ENCODE measurements at regions not wholly inside any gene's neighbourhood (a gene's known extent, or its start where the extent isn't known, plus 50 kb on each side); places are given as distances from the start of the nearest gene placed in this dataset.

DNA sequence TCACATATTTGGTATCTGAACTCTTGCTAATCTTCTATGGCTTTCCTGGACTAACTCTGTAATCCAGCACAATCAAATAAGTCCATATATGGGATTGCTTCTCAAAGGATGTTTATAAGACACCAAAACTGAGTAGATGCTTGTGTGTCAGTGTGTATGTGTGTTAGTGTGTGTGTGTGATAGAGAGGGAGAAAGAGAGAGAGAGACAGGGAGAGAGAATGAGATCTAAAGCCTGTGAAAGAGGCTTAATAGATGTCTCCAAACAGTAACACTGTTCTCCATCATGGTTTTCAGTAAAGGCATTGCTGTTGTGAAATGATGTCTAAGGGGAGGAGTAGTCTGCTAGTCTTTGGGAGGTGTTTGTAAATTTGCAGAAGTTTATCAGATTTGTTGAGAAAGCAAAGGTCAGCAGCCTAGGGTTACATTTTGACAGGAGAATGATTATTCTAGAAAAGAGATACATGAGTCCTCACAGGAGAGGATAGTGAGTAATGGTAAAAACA lies 73.9 kb upstream of the MLIP start:
- Mint-ChIP-seq H3K27ac (ENCODE audit: unreplicated experiment) (no peak overlapping the region), H3K36me3 (ENCODE audit: low read depth, unreplicated experiment) (no peaks in the 10 kb centered on the region), H3K9me3 (ENCODE audit: unreplicated experiment) (no peaks in the 10 kb centered on the region), H3K4me3 (ENCODE audit: unreplicated experiment) (no peak overlapping the region), H3K27me3 (ENCODE audit: low read depth, unreplicated experiment) (no peaks in the 10 kb centered on the region), H3K4me1 (ENCODE audit: low read depth, unreplicated experiment) (peaks cover 1% of the 10 kb centered on the region)
- Histone ChIP-seq H3K27me3 (ENCODE audit: insufficient read depth, low read length) (no peaks in the 10 kb centered on the region), H3K4me1 (ENCODE audit: insufficient read depth, low read length) (no peaks in the 10 kb centered on the region), H3K36me3 (ENCODE audit: insufficient read depth, low read length) (no peaks in the 10 kb centered on the region), H3K9me3 (ENCODE audit: insufficient read depth, low read depth, low read length) (no peaks in the 10 kb centered on the region), H3K4me2 (ENCODE audit: low read length) (no peak overlapping the region), H3K4me3 (ENCODE audit: insufficient read depth, low read depth, low read length) (no peak overlapping the region), H3K27ac (ENCODE audit: low read depth, low read length) (no peak overlapping the region), H4K20me1 (ENCODE audit: insufficient read depth, low read length) (no peaks in the 10 kb centered on the region), H2AFZ (ENCODE audit: low read depth, low read length) (no peak overlapping the region), H3K79me2 (ENCODE audit: insufficient read depth, low read length) (no peaks in the 10 kb centered on the region), H3K9ac (ENCODE audit: low read length) (no peak overlapping the region)
- TF ChIP-seq, protein P1, sequence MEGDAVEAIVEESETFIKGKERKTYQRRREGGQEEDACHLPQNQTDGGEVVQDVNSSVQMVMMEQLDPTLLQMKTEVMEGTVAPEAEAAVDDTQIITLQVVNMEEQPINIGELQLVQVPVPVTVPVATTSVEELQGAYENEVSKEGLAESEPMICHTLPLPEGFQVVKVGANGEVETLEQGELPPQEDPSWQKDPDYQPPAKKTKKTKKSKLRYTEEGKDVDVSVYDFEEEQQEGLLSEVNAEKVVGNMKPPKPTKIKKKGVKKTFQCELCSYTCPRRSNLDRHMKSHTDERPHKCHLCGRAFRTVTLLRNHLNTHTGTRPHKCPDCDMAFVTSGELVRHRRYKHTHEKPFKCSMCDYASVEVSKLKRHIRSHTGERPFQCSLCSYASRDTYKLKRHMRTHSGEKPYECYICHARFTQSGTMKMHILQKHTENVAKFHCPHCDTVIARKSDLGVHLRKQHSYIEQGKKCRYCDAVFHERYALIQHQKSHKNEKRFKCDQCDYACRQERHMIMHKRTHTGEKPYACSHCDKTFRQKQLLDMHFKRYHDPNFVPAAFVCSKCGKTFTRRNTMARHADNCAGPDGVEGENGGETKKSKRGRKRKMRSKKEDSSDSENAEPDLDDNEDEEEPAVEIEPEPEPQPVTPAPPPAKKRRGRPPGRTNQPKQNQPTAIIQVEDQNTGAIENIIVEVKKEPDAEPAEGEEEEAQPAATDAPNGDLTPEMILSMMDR (IDR thresholded peaks at IDR 0.05; ENCODE audit: insufficient read depth, low read depth, low read length), result no peak
- no peak for TF ChIP-seq EZH2 (IDR thresholded peaks at IDR 0.05; ENCODE audit: insufficient read depth, low read length)
- DNase-seq (ENCODE audit: low read depth), result no peak
- FAIRE-seq, result no peak

DNA sequence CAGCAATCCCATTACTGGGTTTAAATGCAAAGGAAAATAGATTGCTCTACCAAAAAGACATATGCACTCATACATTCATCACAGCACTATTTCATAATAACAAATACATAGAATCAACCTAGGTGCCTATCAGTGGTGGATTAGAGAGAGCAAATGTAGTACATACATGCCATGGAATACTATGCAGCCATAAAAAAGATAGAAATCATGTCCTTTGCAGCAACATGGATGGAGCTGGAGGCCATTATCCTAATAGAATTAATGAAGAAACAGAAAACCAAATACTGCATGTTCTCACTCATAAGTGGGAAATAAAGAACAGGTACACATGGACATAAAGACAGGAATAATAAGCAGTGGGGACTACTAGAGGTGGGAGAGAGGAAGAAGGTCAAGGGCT lies 70.7 kb upstream of the MLIP start:
- no peak overlapping the region for H3K9ac ChIP-seq (ENCODE audit: low read length)
- no peak for TF ChIP-seq EZH2 (IDR thresholded peaks at IDR 0.05; ENCODE audit: insufficient read depth, low read length)
- TF ChIP-seq, protein P1 (IDR thresholded peaks at IDR 0.05; ENCODE audit: insufficient read depth, low read depth, low read length), result no peak
- H3K4me1 Mint-ChIP-seq (ENCODE audit: low read depth, unreplicated experiment), result peaks cover 1% of the 10 kb centered on the region
- DNase-seq (ENCODE audit: low read depth), result no peak
- no peaks in the 10 kb centered on the region for H3K4me1 ChIP-seq (ENCODE audit: insufficient read depth, low read length)
- no peaks in the 10 kb centered on the region for H3K9me3 Mint-ChIP-seq (ENCODE audit: unreplicated experiment)
- no peak overlapping the region for H3K27ac ChIP-seq (ENCODE audit: low read depth, low read length)
- H3K27me3 Mint-ChIP-seq (ENCODE audit: low read depth, unreplicated experiment), result no peaks in the 10 kb centered on the region
- H3K79me2 ChIP-seq (ENCODE audit: insufficient read depth, low read length), result no peaks in the 10 kb centered on the region
- H3K27ac Mint-ChIP-seq (ENCODE audit: unreplicated experiment), result no peak overlapping the region
- no peak overlapping the region for H3K4me2 ChIP-seq (ENCODE audit: low read length)
- H3K36me3 ChIP-seq (ENCODE audit: insufficient read depth, low read length), result no peaks in the 10 kb centered on the region
- no peak overlapping the region for H3K4me3 ChIP-seq (ENCODE audit: insufficient read depth, low read depth, low read length)
- H2AFZ ChIP-seq (ENCODE audit: low read depth, low read length), result no peak overlapping the region
- FAIRE-seq, result no peak
- no peaks in the 10 kb centered on the region for H3K27me3 ChIP-seq (ENCODE audit: insufficient read depth, low read length)
- no peaks in the 10 kb centered on the region for H4K20me1 ChIP-seq (ENCODE audit: insufficient read depth, low read length)
- no peaks in the 10 kb centered on the region for H3K36me3 Mint-ChIP-seq (ENCODE audit: low read depth, unreplicated experiment)
- no peak overlapping the region for H3K4me3 Mint-ChIP-seq (ENCODE audit: unreplicated experiment)
- H3K9me3 ChIP-seq (ENCODE audit: insufficient read depth, low read depth, low read length), result no peaks in the 10 kb centered on the region

DNA sequence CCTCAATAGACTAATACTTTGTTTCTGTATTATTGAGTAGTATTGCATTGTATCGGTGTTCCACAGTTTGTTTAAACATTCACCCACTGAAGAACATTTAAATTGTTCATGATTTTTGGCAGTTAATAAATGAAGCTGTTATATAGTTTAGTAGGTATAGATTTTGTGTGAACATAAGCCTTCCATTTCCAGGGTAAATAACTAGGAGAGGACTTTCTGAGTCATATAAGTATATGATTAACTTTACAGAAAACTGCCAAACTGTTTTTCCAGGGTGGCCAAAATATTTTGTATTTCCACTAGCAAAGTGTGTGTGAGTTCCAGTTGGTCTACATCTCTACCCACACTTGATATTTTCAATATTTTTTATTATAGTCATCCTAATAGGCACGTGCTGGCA lies 70.0 kb upstream of the MLIP start:
- Histone ChIP-seq H3K4me1 (ENCODE audit: insufficient read depth, low read length) (no peaks in the 10 kb centered on the region), H2AFZ (ENCODE audit: low read depth, low read length) (no peak overlapping the region), H3K79me2 (ENCODE audit: insufficient read depth, low read length) (no peaks in the 10 kb centered on the region), H3K4me3 (ENCODE audit: insufficient read depth, low read depth, low read length) (no peak overlapping the region), H3K27ac (ENCODE audit: low read depth, low read length) (no peak overlapping the region), H4K20me1 (ENCODE audit: insufficient read depth, low read length) (no peaks in the 10 kb centered on the region), H3K9ac (ENCODE audit: low read length) (no peak overlapping the region), H3K27me3 (ENCODE audit: insufficient read depth, low read length) (no peaks in the 10 kb centered on the region), H3K9me3 (ENCODE audit: insufficient read depth, low read depth, low read length) (no peaks in the 10 kb centered on the region), H3K4me2 (ENCODE audit: low read length) (no peak overlapping the region), H3K36me3 (ENCODE audit: insufficient read depth, low read length) (no peaks in the 10 kb centered on the region)
- Mint-ChIP-seq H3K4me3 (ENCODE audit: unreplicated experiment) (no peak overlapping the region), H3K36me3 (ENCODE audit: low read depth, unreplicated experiment) (no peaks in the 10 kb centered on the region), H3K27me3 (ENCODE audit: low read depth, unreplicated experiment) (no peaks in the 10 kb centered on the region), H3K4me1 (ENCODE audit: low read depth, unreplicated experiment) (peaks cover 1% of the 10 kb centered on the region), H3K27ac (ENCODE audit: unreplicated experiment) (no peak overlapping the region), H3K9me3 (ENCODE audit: unreplicated experiment) (no peaks in the 10 kb centered on the region)
- DNase-seq (ENCODE audit: low read depth) (no peak), FAIRE-seq (no peak)
- TF ChIP-seq, protein P1 (IDR thresholded peaks at IDR 0.05; ENCODE audit: insufficient read depth, low read depth, low read length), result no peak
- no peak for TF ChIP-seq EZH2 (IDR thresholded peaks at IDR 0.05; ENCODE audit: insufficient read depth, low read length)

All from astrocyte (in vitro differentiated cells and primary cell).